HG02763 (cell line): ENCODE measurements at regions not wholly inside any gene's neighbourhood (a gene's known extent, or its start where the extent isn't known, plus 50 kb on each side); places are given as distances from the start of the nearest gene placed in this dataset.
"Not testable (repeated sequence)": the region's sequence is repeated elsewhere in the genome, so short reads cannot be mapped to it uniquely, and the experiment has no call there.

Experiments
- ATAC-seq: cut with Tn5 transposase; IDR thresholded peaks from one replicate; pipeline ENCODE4 v1.9.1; 2021; ENCODE audit warnings: mild to moderate bottlenecking, moderate library complexity; ENCODE audit not compliant: unreplicated experiment

GRCh38 chr4:131113273-131113672 lies 2017.3 kb downstream of the C4orf33 start:
- ATAC-seq, result no peak

DNA sequence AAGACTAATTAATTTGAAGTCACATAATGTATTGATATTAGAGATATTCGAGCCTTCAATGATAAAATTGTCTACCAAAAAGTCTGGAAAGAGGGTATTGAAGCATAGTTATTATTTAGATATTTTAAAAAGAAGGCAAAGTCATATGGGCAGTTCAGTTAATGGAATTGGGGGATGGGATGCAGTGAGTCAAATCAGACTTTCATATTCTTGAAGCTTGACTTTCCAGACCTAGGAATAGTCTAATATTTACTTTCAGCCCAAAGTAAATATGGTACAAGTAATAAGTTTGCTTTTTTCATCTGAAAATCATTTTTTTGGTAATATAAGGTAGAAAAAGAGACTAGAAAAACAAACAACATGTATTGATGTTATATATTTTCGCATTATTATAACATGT lies 2017.8 kb downstream of the C4orf33 start:
- ATAC-seq, result no peak

- ATAC-seq, result no peak
These were observed 2023.7 kb downstream of the C4orf33 start for GRCh38 chr4:131119661-131120060.

DNA sequence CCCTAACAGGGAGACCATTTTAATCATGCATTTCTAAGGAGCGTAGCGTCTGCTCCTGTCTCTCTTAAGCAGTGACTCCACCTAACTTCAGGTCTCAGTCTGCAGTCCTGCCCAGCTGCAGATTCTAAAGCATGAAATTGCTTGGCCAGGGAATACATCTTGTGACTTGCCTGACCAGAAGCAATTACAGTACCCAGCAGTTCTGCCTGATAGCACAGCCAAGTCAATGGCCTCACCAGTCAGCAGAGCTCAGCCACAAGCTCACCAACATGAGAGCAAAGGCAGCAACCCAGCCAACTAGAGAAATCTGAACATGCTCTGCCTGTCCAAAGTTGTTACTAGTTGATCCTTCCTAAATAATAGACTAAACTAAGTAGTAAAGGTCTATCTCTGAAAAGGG lies 2011.9 kb upstream of the PCDH10 start:
- no peak for ATAC-seq

DNA sequence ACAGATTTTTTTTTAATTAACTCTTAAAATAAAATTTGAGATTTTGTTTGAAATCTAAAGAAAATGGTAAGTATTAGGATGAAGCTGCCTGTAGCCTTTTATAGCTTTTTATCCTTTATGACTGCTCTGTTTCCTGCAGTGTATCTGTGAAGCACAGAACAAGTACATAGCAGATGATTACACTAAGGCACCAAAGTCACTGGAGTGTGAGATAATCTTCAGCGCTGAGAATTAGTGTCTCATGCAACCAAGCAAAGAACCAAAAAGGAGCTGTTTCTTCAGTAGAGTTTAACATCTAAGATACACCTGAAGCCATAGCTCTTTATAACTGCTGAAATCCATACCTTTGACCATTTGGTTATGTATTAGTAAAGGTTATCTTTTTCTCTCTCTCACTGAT lies 1989.8 kb upstream of the PCDH10 start:
- ATAC-seq, result no peak

GRCh38 chr4:131192318-131192717 lies 1956.8 kb upstream of the PCDH10 start:
- no peak for ATAC-seq

GRCh38 chr4:131207589-131207988 lies 1941.5 kb upstream of the PCDH10 start:
- ATAC-seq, result no peak

GRCh38 chr4:131248314-131248713 lies 1900.8 kb upstream of the PCDH10 start:
- ATAC-seq, result no peak

- ATAC-seq, result no peak
These were observed 1897.8 kb upstream of the PCDH10 start for GRCh38 chr4:131251321-131251720.

GRCh38 chr4:131257241-131257640 lies 1891.9 kb upstream of the PCDH10 start:
- ATAC-seq, result no peak

GRCh38 chr4:131258361-131258760 lies 1890.7 kb upstream of the PCDH10 start:
- ATAC-seq, result no peak

DNA sequence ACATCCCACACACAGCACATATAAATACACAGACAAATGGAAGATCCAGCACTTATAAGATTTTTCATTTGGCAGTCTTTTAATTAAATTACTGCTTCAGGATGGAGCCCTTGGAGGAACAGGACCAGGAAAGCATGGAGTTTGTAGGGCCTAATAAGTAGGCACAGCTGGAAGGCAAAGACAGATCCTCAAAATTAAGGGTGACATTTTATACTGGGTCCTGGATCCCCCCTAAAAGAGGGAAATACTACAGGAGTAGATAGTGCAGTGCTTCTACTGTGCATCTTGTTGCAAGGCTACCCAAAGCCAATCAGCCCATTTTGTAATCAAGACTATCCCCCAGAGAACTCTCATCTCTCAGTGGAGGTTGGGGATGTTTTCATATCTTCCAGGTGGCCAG lies 1860.7 kb upstream of the PCDH10 start:
- ATAC-seq, result no peak

GRCh38 chr4:131296192-131296591 lies 1852.9 kb upstream of the PCDH10 start:
- ATAC-seq, result no peak

GRCh38 chr4:131302108-131302507 lies 1847.0 kb upstream of the PCDH10 start:
- no peak for ATAC-seq

DNA sequence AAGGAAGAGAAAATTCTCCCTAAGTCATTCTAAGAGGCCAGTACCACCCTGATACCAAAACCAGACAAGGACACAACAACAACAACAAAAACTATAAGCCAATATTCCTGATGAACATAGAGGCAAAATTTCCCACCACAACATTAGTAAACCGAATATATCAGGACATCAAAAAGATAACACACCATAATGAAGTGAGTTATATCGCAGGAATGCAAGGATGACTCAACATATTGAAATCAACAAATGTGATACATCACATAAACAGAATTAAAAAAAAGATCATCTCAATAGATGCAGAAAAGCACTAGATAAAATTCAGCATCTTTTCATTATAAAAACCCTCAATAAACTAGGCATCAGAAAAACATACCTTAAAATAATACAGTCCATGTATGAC lies 1844.4 kb upstream of the PCDH10 start:
- ATAC-seq, result no peak

DNA sequence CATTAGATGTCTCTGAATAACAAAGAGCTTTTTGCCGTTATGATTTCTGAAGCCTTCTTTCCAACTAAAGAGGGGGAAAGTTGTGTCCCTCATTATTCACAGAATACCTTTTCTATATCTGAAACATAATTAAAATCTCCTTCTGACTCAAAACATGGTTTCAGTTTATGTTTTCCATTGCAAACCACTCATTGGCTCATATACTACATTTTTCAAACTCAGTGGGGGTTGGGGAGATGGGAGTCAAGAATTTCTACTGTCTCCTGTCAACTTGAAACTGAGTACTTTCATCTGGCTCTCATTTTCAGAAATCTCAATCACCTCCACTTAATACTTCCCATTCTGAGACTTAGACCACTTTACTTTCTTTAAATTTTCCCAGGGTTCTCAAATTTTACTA lies 1839.5 kb upstream of the PCDH10 start:
- no peak for ATAC-seq

DNA sequence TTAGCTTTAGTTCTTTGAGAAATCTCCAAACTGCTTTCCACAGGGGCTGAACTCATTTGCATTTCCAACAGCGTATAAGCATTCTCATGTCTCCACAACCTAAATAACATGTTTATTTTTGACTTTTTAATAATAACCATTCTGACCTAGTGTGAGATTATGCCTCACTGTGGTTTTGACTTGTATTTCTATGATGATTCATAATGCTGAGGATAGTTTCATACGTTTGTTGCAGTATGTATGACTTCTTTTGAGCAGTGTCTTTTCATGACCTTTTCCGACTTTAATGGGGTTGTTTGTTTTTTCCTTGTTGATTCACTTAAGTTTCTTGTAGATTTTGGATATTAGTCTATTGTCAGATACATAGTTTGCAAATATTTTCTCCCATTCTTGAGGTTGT lies 1833.0 kb upstream of the PCDH10 start:
- ATAC-seq, result no peak

GRCh38 chr4:131337936-131338335 lies 1811.2 kb upstream of the PCDH10 start:
- no peak for ATAC-seq

DNA sequence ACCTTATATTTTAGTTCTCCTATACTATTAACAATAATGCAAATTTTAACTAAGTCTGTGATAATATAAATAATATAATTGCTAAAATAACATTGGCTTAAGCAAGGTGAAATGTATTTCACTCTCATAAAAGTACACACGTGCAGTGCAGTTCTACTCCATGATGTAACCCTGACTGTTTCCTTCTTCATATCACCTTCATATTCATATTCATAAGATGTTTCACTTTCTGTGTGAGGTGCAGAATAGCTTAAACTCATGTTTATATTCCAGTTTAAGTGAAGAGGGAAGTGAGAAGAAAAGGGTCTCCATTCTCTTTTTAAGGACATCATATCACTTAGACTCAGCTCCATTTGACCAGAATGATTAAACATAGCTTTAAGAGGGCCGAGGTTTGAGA lies 1810.0 kb upstream of the PCDH10 start:
- no peak for ATAC-seq

GRCh38 chr4:131344761-131345160 lies 1804.3 kb upstream of the PCDH10 start:
- ATAC-seq, result no peak

GRCh38 chr4:131347816-131348215 lies 1801.3 kb upstream of the PCDH10 start:
- no peak for ATAC-seq

GRCh38 chr4:131348263-131348662 lies 1800.8 kb upstream of the PCDH10 start:
- no peak for ATAC-seq

GRCh38 chr4:131352371-131352770 lies 1796.7 kb upstream of the PCDH10 start:
- not testable (repeated sequence) for ATAC-seq

DNA sequence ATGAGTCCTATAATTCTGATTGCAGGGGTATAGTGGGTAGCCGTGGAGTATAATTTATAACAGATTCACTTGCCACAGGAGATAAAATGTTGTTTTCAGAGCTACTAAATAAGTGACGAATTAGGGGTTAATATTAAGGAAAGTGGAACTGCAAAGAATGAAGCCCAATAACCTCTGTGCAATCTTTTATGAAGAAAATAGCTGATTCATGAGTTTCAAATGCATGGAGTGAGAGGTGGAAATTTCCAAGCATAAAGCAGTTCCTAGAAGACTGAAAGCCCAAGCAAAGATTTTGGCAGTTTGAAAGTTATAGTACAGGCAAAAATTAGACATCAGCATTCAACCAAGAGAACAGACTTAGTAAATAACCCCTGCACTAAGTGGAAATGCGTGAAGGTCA lies 1782.4 kb upstream of the PCDH10 start:
- ATAC-seq, result no peak
